H9 (cell line): ENCODE measurements at regions not wholly inside any gene's neighbourhood (a gene's known extent, or its start where the extent isn't known, plus 50 kb on each side); places are given as distances from the start of the nearest gene placed in this dataset.

ENCODE experiments used
- DNase-seq: peaks from one replicate; pipeline ENCODE4 v3.0.0-alpha.2; 2017
- H2AFZ ChIP-seq: one replicate; pipeline ENCODE4 v1.6.1; 2013; ENCODE audit warnings: mild to moderate bottlenecking, low read length, control low read depth, moderate library complexity
- H2AK5ac ChIP-seq: 2 replicates; pipeline ENCODE4 v1.6.1; 2013; ENCODE audit warnings: low read length, control low read depth, mixed read lengths; ENCODE audit not compliant: insufficient read length
- H2BK120ac ChIP-seq: one replicate; pipeline ENCODE4 v1.6.1; 2013; ENCODE audit warnings: low read depth, mild to moderate bottlenecking, low read length, control low read depth, inconsistent platforms; ENCODE audit not compliant: poor library complexity, severe bottlenecking
- H2BK12ac ChIP-seq: 2 replicates; pipeline ENCODE4 v1.6.1; 2013; ENCODE audit warnings: low read length, control low read depth, mixed read lengths, low read depth; ENCODE audit not compliant: insufficient read length
- H2BK15ac ChIP-seq: 2 replicates; pipeline ENCODE4 v1.6.1; 2013; ENCODE audit warnings: low read depth, low read length, control low read depth
- H2BK20ac ChIP-seq: one replicate; pipeline ENCODE4 v1.6.1; 2013; ENCODE audit warnings: low read depth, mild to moderate bottlenecking, low read length, control low read depth, inconsistent platforms; ENCODE audit not compliant: poor library complexity, severe bottlenecking
- H2BK5ac ChIP-seq: 2 replicates; pipeline ENCODE4 v1.6.1; 2013; ENCODE audit warnings: low read length, control low read depth, mixed read lengths; ENCODE audit not compliant: insufficient read length
- H3K14ac ChIP-seq: 2 replicates; pipeline ENCODE4 v1.6.1; 2013; ENCODE audit warnings: low read length, control low read depth; ENCODE audit not compliant: insufficient read depth
- H3K18ac ChIP-seq: 2 replicates; pipeline ENCODE4 v1.6.1; 2013; ENCODE audit warnings: low read depth, mild to moderate bottlenecking, mixed read lengths, low read length, control low read depth; ENCODE audit not compliant: insufficient read length
- H3K23ac ChIP-seq: 2 replicates; pipeline ENCODE4 v1.6.1; 2013; ENCODE audit warnings: low read length, control low read depth, mixed read lengths, low read depth; ENCODE audit not compliant: insufficient read length
- H3K23me2 ChIP-seq: 2 replicates; pipeline ENCODE4 v1.6.1; 2013; ENCODE audit warnings: low read depth, mild to moderate bottlenecking, mixed read lengths, low read length, control low read depth; ENCODE audit not compliant: insufficient read length, poor library complexity, severe bottlenecking
- H3K27ac ChIP-seq: 2 replicates; pipeline ENCODE4 v1.5.1; 2013; ENCODE audit warnings: low read length, control low read depth, mixed read lengths, low read depth; ENCODE audit not compliant: insufficient read length
- H3K27me3 ChIP-seq: 2 replicates; pipeline ENCODE4 v1.6.1; 2013; ENCODE audit warnings: low read length, control low read depth, inconsistent platforms; ENCODE audit not compliant: insufficient read depth
- H3K4ac ChIP-seq: 2 replicates; pipeline ENCODE4 v1.6.1; 2013; ENCODE audit warnings: low read depth, mild to moderate bottlenecking, control low read depth, inconsistent platforms, low read length, moderate library complexity
- H3K4me1 ChIP-seq: 2 replicates; pipeline ENCODE4 v1.6.1; 2013; ENCODE audit warnings: low read length, control low read depth, inconsistent platforms; ENCODE audit not compliant: insufficient read depth
- H3K4me2 ChIP-seq: 2 replicates; pipeline ENCODE4 v1.6.1; 2013; ENCODE audit warnings: low read length, control low read depth, mixed read lengths; ENCODE audit not compliant: insufficient read length, insufficient read depth
- H3K56ac ChIP-seq: 2 replicates; pipeline ENCODE4 v1.6.1; 2013; ENCODE audit warnings: low read depth, mild to moderate bottlenecking, mixed read lengths, low read length, control low read depth; ENCODE audit not compliant: insufficient read length
- H3K79me1 ChIP-seq: 2 replicates; pipeline ENCODE4 v1.6.1; 2013; ENCODE audit warnings: low read depth, mild to moderate bottlenecking, moderate library complexity, low read length, control low read depth, inconsistent platforms; ENCODE audit not compliant: insufficient read depth, poor library complexity, severe bottlenecking
- H3K79me2 ChIP-seq: 2 replicates; pipeline ENCODE4 v1.6.1; 2013; ENCODE audit warnings: low read length, control low read depth, inconsistent platforms; ENCODE audit not compliant: insufficient read depth
- H3K9ac ChIP-seq: 2 replicates; pipeline ENCODE4 v1.6.1; 2013; ENCODE audit warnings: low read length, control low read depth, mixed read lengths; ENCODE audit not compliant: insufficient read length; ENCODE audit errors: extremely low read depth
- H3K9me3 ChIP-seq: one replicate; pipeline ENCODE4 v1.6.1; 2013; ENCODE audit warnings: low read depth, low read length, inconsistent platforms; ENCODE audit not compliant: control insufficient read depth
- H3T11ph ChIP-seq: one replicate; pipeline ENCODE4 v1.6.1; 2013; ENCODE audit warnings: mild to moderate bottlenecking, low read length, control low read depth, inconsistent platforms
- H4K20me1 ChIP-seq: one replicate; pipeline ENCODE4 v1.6.1; 2013; ENCODE audit not compliant: control insufficient read depth, insufficient read length, insufficient read depth
- H4K5ac ChIP-seq: 2 replicates; pipeline ENCODE4 v1.6.1; 2013; ENCODE audit warnings: low read depth, mild to moderate bottlenecking, mixed read lengths, low read length, control low read depth; ENCODE audit not compliant: insufficient read length
- H4K8ac ChIP-seq: replicated peaks from 2 replicates; pipeline ENCODE4 v1.6.1; 2013; ENCODE audit warnings: low read length, control low read depth, mixed read lengths, low read depth; ENCODE audit not compliant: insufficient read length
- H4K91ac ChIP-seq: 2 replicates; pipeline ENCODE4 v1.6.1; 2013; ENCODE audit warnings: low read depth, mild to moderate bottlenecking, moderate library complexity, mixed read lengths, low read length, control low read depth; ENCODE audit not compliant: insufficient read length
- H3K27ac Mint-ChIP-seq, 3 experiments: 2 replicates in 2 of 3; 3 replicates in 1 of 3; pipeline ENCODE4 v1.8.0; 2020 to 2021; ENCODE audit warnings: mixed read lengths in 3 of 3, mild to moderate bottlenecking in 1 of 3, moderate library complexity in 1 of 3
- H3K27me3 Mint-ChIP-seq: 2 replicates; pipeline ENCODE4 v1.8.0; 2021; ENCODE audit warnings: low read depth, mild to moderate bottlenecking, moderate library complexity, mixed read lengths
- H3K36me3 Mint-ChIP-seq, 3 experiments: 2 replicates in 2 of 3; 3 replicates in 1 of 3; pipeline ENCODE4 v1.8.0; 2020 to 2021; ENCODE audit warnings: low read depth in 3 of 3, mixed read lengths in 3 of 3; ENCODE audit not compliant: insufficient read depth in 1 of 3
- H3K4me1 Mint-ChIP-seq, 2 experiments: 2 replicates each; pipeline ENCODE4 v1.8.0; 2020; ENCODE audit warnings: mixed read lengths in 2 of 2
- H3K4me3 Mint-ChIP-seq, 2 experiments: 2 replicates in 1 of 2; 3 replicates in 1 of 2; pipeline ENCODE4 v1.8.0; 2020 to 2021; ENCODE audit warnings: mild to moderate bottlenecking in 2 of 2, mixed read lengths in 2 of 2, moderate library complexity in 1 of 2
- H3K9me3 Mint-ChIP-seq, 2 experiments: 2 replicates in 1 of 2; 3 replicates in 1 of 2; pipeline ENCODE4 v1.8.0; 2020; ENCODE audit warnings: mild to moderate bottlenecking in 2 of 2, mixed read lengths in 2 of 2, moderate library complexity in 1 of 2
- WGBS: extraction: QIAGEN DNeasy Blood & Tissue Kit; methylation state at CpG from one replicate; pipeline ENCODE4 v1.1.7; 2013; ENCODE audit warnings: missing lambda C conversion rate, low lambda C conversion rate, mixed read lengths; ENCODE audit not compliant: insufficient read length; ENCODE audit errors: extremely low coverage; 5-methylcytosine and 5-hydroxymethylcytosine counted together
- TF ChIP-seq, protein P1 (sequence below): fragments of 200-600 bp; sonication (generic); conservative IDR thresholded peaks from 3 replicates; pipeline ENCODE4 v1.8.0; 2021; ENCODE audit warnings: antibody characterized with exemption, mild to moderate bottlenecking

DNA sequence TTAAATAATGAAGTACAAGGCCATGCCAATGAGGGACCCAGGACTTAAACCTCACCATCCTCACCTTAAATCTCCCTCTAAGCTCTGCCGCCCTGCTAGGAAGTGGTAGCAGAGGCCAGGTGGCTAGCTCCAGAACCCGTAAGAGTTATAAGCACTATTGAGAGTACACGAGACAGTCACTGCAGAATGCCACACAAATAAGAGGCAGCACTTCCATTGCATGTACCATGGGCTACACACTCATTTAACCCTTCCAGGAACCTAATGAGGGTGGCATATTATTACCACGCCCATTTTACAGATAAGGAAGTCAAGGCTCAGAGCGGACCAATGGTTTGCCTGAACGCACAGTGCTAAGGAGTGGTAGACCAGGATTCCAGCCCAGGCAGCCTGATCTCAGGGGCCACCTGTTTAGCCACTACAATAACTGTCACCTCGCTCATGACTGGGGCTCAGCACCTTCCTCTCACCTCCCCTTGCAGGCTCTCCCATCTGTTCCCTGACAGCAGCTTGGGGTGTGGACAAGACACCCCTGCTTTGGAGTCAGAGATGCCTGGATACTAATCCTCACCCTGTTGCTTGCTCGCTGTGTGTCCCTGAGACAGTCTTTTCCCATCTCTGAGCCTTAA lies 54.8 kb upstream of the ID3 start:
- TF ChIP-seq, protein P1, sequence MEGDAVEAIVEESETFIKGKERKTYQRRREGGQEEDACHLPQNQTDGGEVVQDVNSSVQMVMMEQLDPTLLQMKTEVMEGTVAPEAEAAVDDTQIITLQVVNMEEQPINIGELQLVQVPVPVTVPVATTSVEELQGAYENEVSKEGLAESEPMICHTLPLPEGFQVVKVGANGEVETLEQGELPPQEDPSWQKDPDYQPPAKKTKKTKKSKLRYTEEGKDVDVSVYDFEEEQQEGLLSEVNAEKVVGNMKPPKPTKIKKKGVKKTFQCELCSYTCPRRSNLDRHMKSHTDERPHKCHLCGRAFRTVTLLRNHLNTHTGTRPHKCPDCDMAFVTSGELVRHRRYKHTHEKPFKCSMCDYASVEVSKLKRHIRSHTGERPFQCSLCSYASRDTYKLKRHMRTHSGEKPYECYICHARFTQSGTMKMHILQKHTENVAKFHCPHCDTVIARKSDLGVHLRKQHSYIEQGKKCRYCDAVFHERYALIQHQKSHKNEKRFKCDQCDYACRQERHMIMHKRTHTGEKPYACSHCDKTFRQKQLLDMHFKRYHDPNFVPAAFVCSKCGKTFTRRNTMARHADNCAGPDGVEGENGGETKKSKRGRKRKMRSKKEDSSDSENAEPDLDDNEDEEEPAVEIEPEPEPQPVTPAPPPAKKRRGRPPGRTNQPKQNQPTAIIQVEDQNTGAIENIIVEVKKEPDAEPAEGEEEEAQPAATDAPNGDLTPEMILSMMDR: no peak
- Histone ChIP-seq H3K18ac (no peak overlapping the region), H2BK20ac (no peak overlapping the region), H3K4me2 (no peak overlapping the region), H4K91ac (no peak overlapping the region), H3K9ac (no peak overlapping the region), H3K14ac (no peak overlapping the region), H2BK120ac (no peak overlapping the region), H3K9me3 (no peaks in the 10 kb centered on the region), H3K4me1 (peaks cover 3% of the 10 kb centered on the region; the same call in 1 of the 2 replicates), H3K79me2 (no peaks in the 10 kb centered on the region), H3T11ph (no peak overlapping the region), H2BK15ac (no peak overlapping the region), H4K5ac (no peak overlapping the region), H2AFZ (no peak overlapping the region), H3K23ac (no peak overlapping the region), H2AK5ac (no peak overlapping the region), H2BK5ac (no peak overlapping the region), H3K23me2 (no peaks in the 10 kb centered on the region), H3K56ac (no peak overlapping the region), H3K79me1 (no peaks in the 10 kb centered on the region), H3K4ac (no peak overlapping the region), H4K8ac (no peak overlapping the region), H2BK12ac (no peak overlapping the region), H3K27me3 (no peaks in the 10 kb centered on the region), H3K27ac (no peak overlapping the region), H4K20me1 (no peaks in the 10 kb centered on the region)
- Mint-ChIP-seq H3K4me1 (peaks cover 20 to 22% of the 10 kb centered on the region in 2 experiments), H3K36me3 (no peaks in the 10 kb centered on the region; a peak in 1 of 7 replicates), H3K9me3 (no peaks in the 10 kb centered on the region), H3K27ac (no peak overlapping the region; a peak in 1 of 7 replicates), H3K4me3 (no peak overlapping the region), H3K27me3 (peaks cover 29% of the 10 kb centered on the region)
- WGBS: no CpG with 5 or more reads among the region's 8 CpGs
- DNase-seq: no peak
